BE2C (cell line): ENCODE measurements at regions not wholly inside any gene's neighbourhood (a gene's known extent, or its start where the extent isn't known, plus 50 kb on each side); places are given as distances from the start of the nearest gene placed in this dataset.
A peak's percentile ranks its signal among the peaks of the same experiment; 100 is the strongest.

Experiments
- DNase-seq: peaks from one replicate; pipeline ENCODE4 v3.0.0-alpha.2; 2020
- H3K27me3 ChIP-seq: fragments of 250-450 bp; sonication (Bioruptor Pico); 2 replicates; pipeline ENCODE4 v1.5.1; 2020; ENCODE audit warnings: mild to moderate bottlenecking
- H3K36me3 ChIP-seq: fragments of 250-450 bp; sonication (Bioruptor Pico); 2 replicates; pipeline ENCODE4 v1.5.1; 2020; ENCODE audit warnings: mild to moderate bottlenecking
- H3K4me1 ChIP-seq: fragments of 250-450 bp; sonication (Bioruptor Pico); 2 replicates; pipeline ENCODE4 v1.5.1; 2020
- H3K4me3 ChIP-seq: 2 replicates; pipeline ENCODE4 v1.5.1; 2011; ENCODE audit warnings: low read depth, low read length
- H3K9me3 ChIP-seq: fragments of 250-450 bp; sonication (Bioruptor Pico); 2 replicates; pipeline ENCODE4 v1.5.1; 2020
- TF ChIP-seq, protein P1 (sequence below): IDR thresholded peaks from 2 replicates; pipeline ENCODE4 v1.5.1; 2012; ENCODE audit warnings: mild to moderate bottlenecking, low read depth, low read length

DNA sequence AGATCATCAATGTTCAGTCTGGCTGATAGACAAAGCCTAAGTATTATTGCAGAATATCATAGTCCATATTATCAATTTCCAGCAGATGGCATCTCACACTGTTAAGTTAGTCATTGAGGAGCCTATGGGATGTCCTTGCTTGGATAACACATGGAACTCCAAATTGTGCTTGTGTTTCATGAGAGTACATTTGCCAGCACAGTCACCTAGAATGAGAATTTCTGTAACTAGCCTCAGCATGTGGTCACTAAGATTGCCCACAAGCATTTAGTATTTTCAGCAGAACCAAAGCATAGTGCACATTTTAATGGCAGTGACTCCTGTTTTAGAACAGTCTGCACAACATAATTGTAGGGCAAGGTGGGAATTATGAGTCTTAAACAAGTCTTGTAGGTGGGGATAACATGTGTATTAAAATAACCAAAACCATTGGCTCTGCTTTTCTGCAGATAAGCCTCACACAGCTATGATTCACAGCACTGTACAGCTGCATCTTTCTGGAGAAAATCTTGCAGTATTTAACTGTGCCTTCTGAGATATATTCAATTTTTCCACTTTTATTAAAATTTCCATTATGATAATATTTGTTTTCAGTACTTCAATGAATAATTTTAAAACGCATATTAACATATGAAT, 882.8 kb upstream of the SOX9 start:
- no peaks in the 10 kb centered on the region for H3K36me3 ChIP-seq
- H3K4me3 ChIP-seq, result no peak overlapping the region
- H3K9me3 ChIP-seq, result no peaks in the 10 kb centered on the region
- DNase-seq, result no peak
- H3K27me3 ChIP-seq, result no peaks in the 10 kb centered on the region
- TF ChIP-seq, protein P1, sequence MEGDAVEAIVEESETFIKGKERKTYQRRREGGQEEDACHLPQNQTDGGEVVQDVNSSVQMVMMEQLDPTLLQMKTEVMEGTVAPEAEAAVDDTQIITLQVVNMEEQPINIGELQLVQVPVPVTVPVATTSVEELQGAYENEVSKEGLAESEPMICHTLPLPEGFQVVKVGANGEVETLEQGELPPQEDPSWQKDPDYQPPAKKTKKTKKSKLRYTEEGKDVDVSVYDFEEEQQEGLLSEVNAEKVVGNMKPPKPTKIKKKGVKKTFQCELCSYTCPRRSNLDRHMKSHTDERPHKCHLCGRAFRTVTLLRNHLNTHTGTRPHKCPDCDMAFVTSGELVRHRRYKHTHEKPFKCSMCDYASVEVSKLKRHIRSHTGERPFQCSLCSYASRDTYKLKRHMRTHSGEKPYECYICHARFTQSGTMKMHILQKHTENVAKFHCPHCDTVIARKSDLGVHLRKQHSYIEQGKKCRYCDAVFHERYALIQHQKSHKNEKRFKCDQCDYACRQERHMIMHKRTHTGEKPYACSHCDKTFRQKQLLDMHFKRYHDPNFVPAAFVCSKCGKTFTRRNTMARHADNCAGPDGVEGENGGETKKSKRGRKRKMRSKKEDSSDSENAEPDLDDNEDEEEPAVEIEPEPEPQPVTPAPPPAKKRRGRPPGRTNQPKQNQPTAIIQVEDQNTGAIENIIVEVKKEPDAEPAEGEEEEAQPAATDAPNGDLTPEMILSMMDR, result peak; percentile 43
- peaks cover 3% of the 10 kb centered on the region; the same call in 1 of the 2 replicates for H3K4me1 ChIP-seq

DNA sequence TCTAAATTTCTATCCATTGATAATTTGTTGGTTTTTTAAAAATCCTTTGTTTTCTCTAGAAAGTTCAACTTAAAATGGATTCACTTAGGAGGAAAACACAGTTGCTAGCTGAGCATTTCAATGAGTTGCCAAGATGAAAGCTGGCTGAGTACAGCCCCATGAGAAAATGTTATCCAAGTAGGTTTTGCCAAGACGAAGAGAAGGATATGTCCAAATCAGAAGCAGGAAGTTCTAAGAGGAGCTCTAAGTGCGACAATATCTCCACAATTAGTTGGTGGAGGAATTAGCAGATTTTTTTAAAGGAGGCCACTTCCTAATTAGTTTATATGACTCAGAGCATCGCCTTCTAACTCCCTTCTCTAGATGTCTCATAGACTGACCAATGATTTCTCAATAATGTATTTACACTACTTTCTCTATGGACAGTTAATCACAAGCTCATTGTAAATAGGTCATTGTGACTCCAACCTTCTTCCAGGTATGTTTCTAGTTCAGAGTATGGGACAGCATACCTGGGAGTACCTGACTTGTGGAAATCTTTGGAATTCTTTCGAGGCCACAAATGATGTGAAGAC, 873.3 kb upstream of the SOX9 start:
- H3K27me3 ChIP-seq, result no peaks in the 10 kb centered on the region
- TF ChIP-seq, protein P1, result no peak
- H3K4me3 ChIP-seq, result no peak overlapping the region
- no peaks in the 10 kb centered on the region for H3K36me3 ChIP-seq
- H3K9me3 ChIP-seq, result no peaks in the 10 kb centered on the region
- no peak for DNase-seq
- no peaks in the 10 kb centered on the region for H3K4me1 ChIP-seq

GRCh38 chr17:71251276-71251675, 869.5 kb upstream of the SOX9 start:
- Histone ChIP-seq H3K27me3 (no peaks in the 10 kb centered on the region), H3K36me3 (no peaks in the 10 kb centered on the region), H3K9me3 (no peaks in the 10 kb centered on the region), H3K4me1 (no peaks in the 10 kb centered on the region), H3K4me3 (no peak overlapping the region)
- no peak for DNase-seq
- TF ChIP-seq, protein P1, result no peak

DNA sequence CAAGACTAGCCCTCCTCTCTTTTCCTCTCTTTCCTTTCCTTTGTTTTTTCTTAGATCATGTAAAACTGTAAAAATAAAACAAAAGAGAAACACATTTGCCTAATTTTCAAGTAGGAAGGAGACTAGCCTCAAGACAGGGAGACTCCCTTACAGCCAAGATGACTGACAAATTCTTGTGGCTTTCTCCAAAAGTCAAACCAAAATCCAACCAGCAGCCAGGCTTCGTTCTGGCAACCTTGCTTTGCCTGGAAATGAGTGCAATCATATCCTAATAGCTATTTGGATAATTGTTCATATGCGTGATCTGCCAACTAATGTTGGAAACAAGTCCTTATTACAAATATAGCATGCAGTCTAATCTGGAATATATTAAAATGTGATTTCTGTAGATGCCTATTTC, 868.9 kb upstream of the SOX9 start:
- no peak for DNase-seq
- no peaks in the 10 kb centered on the region for H3K36me3 ChIP-seq
- no peak overlapping the region for H3K4me3 ChIP-seq
- H3K4me1 ChIP-seq, result no peaks in the 10 kb centered on the region
- TF ChIP-seq, protein P1, result no peak
- no peaks in the 10 kb centered on the region for H3K27me3 ChIP-seq
- H3K9me3 ChIP-seq, result no peaks in the 10 kb centered on the region

- no peak overlapping the region for H3K4me3 ChIP-seq
- H3K27me3 ChIP-seq, result no peaks in the 10 kb centered on the region
- H3K9me3 ChIP-seq, result no peaks in the 10 kb centered on the region
- no peaks in the 10 kb centered on the region for H3K36me3 ChIP-seq
- no peak for DNase-seq
- H3K4me1 ChIP-seq, result no peaks in the 10 kb centered on the region
- TF ChIP-seq, protein P1, result no peak
Measured at GRCh38 chr17:71252436-71252835, 868.4 kb upstream of the SOX9 start.

GRCh38 chr17:71257096-71257495, 863.7 kb upstream of the SOX9 start:
- Histone ChIP-seq H3K36me3 (no peaks in the 10 kb centered on the region), H3K27me3 (no peaks in the 10 kb centered on the region), H3K4me1 (no peaks in the 10 kb centered on the region), H3K4me3 (no peak overlapping the region), H3K9me3 (no peaks in the 10 kb centered on the region)
- no peak for DNase-seq
- TF ChIP-seq, protein P1, result no peak
